ENCODE measurements at regions not wholly inside any gene's neighbourhood (a gene's known extent, or its start where the extent isn't known, plus 50 kb on each side); places are given as distances from the start of the nearest gene placed in this dataset.
"Not testable (repeated sequence)": the region's sequence is repeated elsewhere in the genome, so short reads cannot be mapped to it uniquely, and the experiment has no call there.

GRCh38 chrX:89811440-89811839, 110.3 kb upstream of the TGIF2LX start:
- TF ChIP-seq CTCF, POLR2A (IDR thresholded peaks at IDR 0.05): not testable (repeated sequence)
